ENCODE measurements at regions not wholly inside any gene's neighbourhood (a gene's known extent, or its start where the extent isn't known, plus 50 kb on each side); places are given as distances from the start of the nearest gene placed in this dataset.

DNA sequence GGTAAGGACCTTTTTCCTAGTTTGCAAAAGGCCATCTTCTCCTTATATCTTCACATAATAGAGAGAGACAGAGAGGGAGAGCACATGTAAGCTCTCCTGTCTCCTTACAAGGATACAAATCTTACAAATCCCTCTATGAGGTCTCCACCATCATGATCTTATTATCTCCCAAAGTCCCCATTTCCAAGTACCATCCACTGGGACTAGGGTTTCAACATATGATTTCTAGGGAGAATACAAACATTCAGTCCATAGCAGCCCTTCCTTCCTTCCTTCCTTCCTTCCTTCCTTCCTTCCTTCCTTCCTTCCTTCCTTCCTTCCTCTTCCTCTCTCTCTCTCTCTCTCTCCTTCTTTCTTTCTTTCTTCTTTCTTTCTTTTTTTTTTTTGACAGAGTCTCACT, 1132.9 kb upstream of the WWC1 start:
- Mint-ChIP-seq H3K9me3 (ENCODE audit: low read depth) (no peaks in the 10 kb centered on the region), H3K27me3 (ENCODE audit: low read depth) (peaks cover 29% of the 10 kb centered on the region), H3K4me1 (ENCODE audit: low read depth) (no peaks in the 10 kb centered on the region), H3K4me3 (ENCODE audit: unreplicated experiment) (no peak overlapping the region), H3K27ac (ENCODE audit: unreplicated experiment) (no peak overlapping the region), H3K36me3 (ENCODE audit: low read depth) (no peaks in the 10 kb centered on the region)
- no peak for DNase-seq (ENCODE audit: low spot score)
- TF ChIP-seq, protein P1, sequence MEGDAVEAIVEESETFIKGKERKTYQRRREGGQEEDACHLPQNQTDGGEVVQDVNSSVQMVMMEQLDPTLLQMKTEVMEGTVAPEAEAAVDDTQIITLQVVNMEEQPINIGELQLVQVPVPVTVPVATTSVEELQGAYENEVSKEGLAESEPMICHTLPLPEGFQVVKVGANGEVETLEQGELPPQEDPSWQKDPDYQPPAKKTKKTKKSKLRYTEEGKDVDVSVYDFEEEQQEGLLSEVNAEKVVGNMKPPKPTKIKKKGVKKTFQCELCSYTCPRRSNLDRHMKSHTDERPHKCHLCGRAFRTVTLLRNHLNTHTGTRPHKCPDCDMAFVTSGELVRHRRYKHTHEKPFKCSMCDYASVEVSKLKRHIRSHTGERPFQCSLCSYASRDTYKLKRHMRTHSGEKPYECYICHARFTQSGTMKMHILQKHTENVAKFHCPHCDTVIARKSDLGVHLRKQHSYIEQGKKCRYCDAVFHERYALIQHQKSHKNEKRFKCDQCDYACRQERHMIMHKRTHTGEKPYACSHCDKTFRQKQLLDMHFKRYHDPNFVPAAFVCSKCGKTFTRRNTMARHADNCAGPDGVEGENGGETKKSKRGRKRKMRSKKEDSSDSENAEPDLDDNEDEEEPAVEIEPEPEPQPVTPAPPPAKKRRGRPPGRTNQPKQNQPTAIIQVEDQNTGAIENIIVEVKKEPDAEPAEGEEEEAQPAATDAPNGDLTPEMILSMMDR (IDR thresholded peaks at IDR 0.05): no peak

DNA sequence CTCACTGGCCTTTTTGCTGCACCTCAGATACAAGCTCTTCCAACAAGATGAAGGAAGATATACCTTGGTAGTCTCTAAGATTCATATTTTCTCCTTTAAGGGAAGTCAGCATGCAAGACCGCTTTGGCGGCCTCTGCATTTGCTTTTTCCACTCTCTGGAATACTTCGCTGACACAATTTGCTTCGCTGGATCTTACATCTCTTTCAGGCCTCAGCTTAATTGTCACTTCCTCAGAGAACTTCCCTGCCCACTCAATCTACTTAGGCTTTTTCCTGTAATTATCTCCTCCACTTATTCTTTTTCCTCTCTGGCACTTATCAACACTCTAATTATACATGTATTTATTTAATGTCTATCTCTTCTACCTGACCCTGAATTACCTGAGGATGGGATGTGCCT, 1131.1 kb upstream of the WWC1 start:
- H3K4me1 Mint-ChIP-seq (ENCODE audit: low read depth): no peaks in the 10 kb centered on the region
- no peaks in the 10 kb centered on the region for H3K36me3 Mint-ChIP-seq (ENCODE audit: low read depth)
- H3K9me3 Mint-ChIP-seq (ENCODE audit: low read depth): no peaks in the 10 kb centered on the region
- no peak overlapping the region for H3K4me3 Mint-ChIP-seq (ENCODE audit: unreplicated experiment)
- peaks cover 36% of the 10 kb centered on the region for H3K27me3 Mint-ChIP-seq (ENCODE audit: low read depth)
- TF ChIP-seq, protein P1 (IDR thresholded peaks at IDR 0.05): no peak
- no peak for DNase-seq (ENCODE audit: low spot score)
- no peak overlapping the region for H3K27ac Mint-ChIP-seq (ENCODE audit: unreplicated experiment)

DNA sequence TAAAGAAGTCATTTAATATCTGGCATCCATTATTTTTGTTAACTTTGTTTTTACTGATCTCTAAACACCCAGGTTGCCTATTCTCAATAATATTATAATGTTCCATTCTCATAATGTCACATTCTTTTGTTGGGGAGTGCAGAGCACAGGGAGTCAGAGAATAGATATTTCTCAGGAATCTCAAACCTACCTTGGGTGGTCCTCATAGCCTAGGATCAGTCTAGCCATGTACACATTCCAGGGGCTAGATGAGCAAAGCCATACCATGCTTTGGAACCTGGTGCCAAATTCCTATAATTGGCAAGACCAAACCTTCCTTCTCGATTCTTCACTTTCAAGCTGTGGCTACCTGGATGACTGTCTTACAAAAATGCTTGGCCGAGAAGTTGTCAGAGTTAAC, 1124.7 kb upstream of the WWC1 start:
- Mint-ChIP-seq H3K27ac (ENCODE audit: unreplicated experiment) (no peak overlapping the region), H3K27me3 (ENCODE audit: low read depth) (peaks cover 12% of the 10 kb centered on the region), H3K4me3 (ENCODE audit: unreplicated experiment) (no peak overlapping the region), H3K4me1 (ENCODE audit: low read depth) (no peaks in the 10 kb centered on the region), H3K9me3 (ENCODE audit: low read depth) (no peaks in the 10 kb centered on the region), H3K36me3 (ENCODE audit: low read depth) (no peaks in the 10 kb centered on the region)
- DNase-seq (ENCODE audit: low spot score): no peak
- TF ChIP-seq, protein P1 (IDR thresholded peaks at IDR 0.05): no peak

DNA sequence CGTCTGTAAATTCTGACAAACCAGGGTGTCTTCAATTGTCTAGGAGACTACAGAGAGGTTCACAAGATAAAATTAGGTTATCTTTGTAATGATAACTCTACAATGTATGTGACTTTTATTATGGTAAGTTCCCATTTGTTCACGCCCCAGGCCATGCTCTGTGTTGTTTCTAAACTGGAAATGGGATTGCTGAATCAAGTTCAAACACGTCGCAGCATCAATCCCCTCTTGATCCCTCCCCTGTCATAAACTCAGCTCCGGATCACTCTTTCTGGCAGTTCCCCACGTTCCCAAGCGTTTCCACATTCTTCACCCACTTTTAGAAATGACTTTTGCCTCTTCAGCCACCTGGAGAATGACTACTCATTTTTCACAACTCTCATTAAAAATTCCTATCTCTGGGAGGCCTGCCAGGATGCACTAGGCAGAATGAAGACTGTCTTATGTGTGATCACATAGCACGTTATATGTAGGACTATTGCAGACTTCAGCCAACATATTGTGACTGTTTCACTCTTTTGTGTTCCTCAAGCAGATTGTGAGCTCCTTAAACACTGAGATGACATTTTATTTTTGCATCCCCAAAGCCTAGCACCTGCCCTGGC, 1124.2 kb upstream of the WWC1 start:
- H3K27ac Mint-ChIP-seq (ENCODE audit: unreplicated experiment): no peak overlapping the region
- no peak for DNase-seq (ENCODE audit: low spot score)
- TF ChIP-seq, protein P1 (IDR thresholded peaks at IDR 0.05): no peak
- no peaks in the 10 kb centered on the region for H3K4me1 Mint-ChIP-seq (ENCODE audit: low read depth)
- H3K27me3 Mint-ChIP-seq (ENCODE audit: low read depth): peaks cover 12% of the 10 kb centered on the region
- H3K4me3 Mint-ChIP-seq (ENCODE audit: unreplicated experiment): no peak overlapping the region
- H3K9me3 Mint-ChIP-seq (ENCODE audit: low read depth): no peaks in the 10 kb centered on the region
- H3K36me3 Mint-ChIP-seq (ENCODE audit: low read depth): no peaks in the 10 kb centered on the region

DNA sequence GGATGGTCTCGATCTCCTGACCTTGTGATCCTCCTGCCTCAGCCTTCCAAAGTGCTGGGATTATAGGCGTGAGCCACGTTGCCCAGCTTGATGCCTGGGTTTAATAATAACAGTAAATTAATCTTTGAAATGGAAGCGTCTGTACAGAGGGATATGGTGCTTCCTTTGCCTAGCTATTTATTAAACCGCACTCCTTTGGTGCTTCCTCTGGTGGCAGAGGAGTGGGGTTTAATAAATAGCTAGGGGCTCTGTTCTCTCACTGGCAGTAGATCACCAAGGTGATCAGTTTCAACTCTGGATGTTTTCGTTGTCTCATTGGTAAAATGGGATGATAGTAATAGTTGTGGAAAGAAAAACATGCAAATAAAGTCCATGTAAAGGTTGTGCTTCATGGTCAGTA, 1122.5 kb upstream of the WWC1 start:
- Mint-ChIP-seq H3K4me1 (ENCODE audit: low read depth) (no peaks in the 10 kb centered on the region), H3K27ac (ENCODE audit: unreplicated experiment) (no peak overlapping the region), H3K27me3 (ENCODE audit: low read depth) (peaks cover 16% of the 10 kb centered on the region), H3K36me3 (ENCODE audit: low read depth) (no peaks in the 10 kb centered on the region), H3K4me3 (ENCODE audit: unreplicated experiment) (no peak overlapping the region), H3K9me3 (ENCODE audit: low read depth) (no peaks in the 10 kb centered on the region)
- no peak for DNase-seq (ENCODE audit: low spot score)
- TF ChIP-seq, protein P1 (IDR thresholded peaks at IDR 0.05): no peak
